GM21515 (cell line): ENCODE measurements at regions not wholly inside any gene's neighbourhood (a gene's known extent, or its start where the extent isn't known, plus 50 kb on each side); places are given as distances from the start of the nearest gene placed in this dataset.
"Not testable (repeated sequence)": the region's sequence is repeated elsewhere in the genome, so short reads cannot be mapped to it uniquely, and the experiment has no call there.

Source experiments
- ATAC-seq: cut with Tn5 transposase; IDR thresholded peaks from one replicate; pipeline ENCODE4 v1.9.1; 2021; ENCODE audit not compliant: unreplicated experiment

DNA sequence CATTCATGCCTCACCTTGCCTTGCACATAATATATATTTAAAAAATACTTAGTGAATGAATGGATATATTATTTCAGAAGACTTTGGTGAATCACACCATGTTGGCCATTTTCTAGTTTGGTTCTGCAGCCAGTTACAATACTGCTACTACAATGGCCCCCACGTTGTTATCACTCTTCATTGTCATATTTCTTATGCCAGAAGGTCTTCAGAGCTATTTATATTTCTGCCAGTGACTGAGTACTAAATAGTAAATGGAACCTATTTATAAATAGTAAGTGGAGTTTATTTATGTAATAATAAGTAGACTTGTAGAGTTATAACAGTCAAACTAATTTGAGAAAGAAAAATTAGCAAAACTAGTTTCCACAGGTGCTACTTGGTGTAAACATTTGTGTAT is 516.6 kb upstream of the SYT4 start:
- no peak for ATAC-seq

DNA sequence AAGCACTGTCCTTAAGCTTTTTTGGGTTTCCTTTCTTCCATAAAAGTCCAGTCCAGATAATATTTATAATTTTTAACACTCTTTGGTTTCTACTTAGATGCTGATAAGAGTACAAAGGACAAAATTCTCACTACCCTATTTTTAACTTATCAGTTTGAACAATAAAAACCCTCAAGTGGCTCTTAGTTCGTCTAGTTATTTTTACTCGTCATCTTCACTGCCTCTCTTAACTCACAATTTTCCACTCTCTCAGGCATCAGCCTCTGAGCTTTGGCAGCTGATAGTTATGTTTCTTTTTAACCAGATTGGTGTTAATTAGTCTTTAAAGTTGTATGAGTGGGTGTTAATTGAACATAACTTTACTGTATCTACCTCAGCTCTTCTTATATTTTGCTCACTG is 517.1 kb upstream of the SYT4 start:
- ATAC-seq: no peak

DNA sequence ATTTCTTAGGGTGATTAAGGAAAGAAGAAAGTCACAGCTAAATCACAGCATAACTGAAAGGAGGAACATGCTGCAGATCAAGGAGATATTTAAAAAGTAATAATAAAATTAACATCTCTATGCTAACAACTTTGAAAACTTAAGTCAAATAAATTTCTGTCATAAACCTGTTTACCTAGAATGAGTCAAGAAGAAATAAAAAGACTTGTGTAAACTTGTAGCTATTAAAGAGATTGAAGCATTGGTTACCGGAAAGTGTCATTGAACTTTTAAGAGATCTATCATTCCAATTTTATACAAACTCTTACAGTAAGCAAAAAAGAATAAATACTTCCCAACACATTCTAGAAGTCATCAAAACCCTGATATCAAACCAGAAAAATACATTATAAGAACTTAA is 520.1 kb upstream of the SYT4 start:
- ATAC-seq: no peak

DNA sequence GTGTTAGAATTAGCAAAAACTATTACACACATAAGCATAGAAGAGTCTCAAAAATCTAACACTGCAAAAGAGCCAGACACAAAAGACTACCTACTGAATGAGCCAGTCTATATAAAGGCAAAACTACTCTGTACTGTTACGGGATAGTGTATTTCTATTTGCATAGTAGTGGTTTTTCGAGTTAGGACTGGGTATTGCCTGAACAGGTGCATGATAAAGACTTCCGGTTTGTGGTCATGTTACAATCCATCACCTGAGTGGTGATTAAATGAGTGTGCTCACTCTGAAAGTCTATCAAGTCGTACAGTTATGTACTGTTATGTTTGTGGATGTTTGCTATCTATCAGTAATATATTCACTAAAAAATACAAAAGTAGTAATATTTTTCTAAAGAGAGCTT is 523.3 kb upstream of the SYT4 start:
- no peak for ATAC-seq

DNA sequence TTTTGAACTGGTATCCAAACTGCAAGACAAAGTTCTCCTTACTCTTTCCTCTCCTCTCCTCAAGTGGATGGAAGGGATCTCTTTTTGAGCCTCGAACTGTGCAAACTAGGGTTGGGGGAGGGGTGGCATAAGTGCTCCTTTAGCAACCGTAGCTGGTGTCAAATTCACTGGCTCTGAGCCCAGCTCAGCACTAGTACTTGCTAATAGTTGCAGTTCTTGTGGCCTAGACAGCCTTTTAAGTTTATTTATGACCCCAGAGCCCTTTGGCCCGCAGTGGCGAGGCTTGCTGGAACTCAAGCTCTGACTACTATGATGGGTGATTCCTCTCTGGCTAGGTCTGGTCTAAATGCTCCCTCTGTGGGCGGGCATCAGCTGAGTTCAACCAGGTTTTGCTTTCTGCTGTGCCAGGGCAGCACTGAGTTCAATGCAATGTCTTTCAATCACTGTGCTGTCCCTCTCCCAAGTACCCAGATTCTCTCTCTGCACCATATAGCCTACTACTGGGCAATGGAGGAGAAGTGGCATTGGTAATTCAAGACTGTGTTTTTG is 528.4 kb upstream of the SYT4 start:
- ATAC-seq: no peak

DNA sequence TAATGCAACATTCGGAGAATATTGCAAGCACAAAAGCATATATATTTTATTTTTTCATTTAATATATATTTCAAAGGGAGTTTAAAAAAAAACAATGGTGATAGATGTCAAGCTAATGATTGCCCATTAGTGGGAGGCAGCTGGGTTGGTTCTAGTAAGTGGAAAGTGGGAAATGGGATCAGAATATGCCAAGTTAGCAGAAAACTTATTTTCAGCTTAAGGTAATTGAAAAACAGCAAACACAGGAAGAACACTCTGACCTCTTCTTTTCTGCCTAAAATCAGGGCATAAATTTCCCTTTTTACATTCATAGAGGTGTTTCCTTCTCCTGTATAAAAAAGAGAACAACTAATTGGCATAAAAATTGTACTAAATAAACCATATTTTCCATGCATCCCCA is 535.3 kb upstream of the SYT4 start:
- no peak for ATAC-seq

DNA sequence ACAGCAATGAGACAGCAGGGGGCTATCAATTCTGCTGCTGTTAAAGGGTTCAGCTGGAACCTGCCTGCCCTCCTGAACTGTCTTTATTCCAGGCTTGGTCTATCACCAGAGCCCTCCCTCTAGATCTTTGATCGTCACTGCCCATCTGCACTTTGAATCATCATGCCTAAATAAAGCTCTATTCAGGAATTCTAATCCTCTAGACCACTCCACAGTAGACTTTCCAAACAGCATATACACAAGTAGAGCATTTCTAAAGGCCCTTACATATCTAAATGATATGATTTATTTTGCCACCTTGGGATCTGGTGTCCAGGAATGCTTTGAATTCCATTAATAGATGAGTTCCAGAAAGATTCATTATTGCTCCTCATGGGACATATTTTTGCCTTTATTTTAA is 542.1 kb upstream of the SYT4 start:
- no peak for ATAC-seq

DNA sequence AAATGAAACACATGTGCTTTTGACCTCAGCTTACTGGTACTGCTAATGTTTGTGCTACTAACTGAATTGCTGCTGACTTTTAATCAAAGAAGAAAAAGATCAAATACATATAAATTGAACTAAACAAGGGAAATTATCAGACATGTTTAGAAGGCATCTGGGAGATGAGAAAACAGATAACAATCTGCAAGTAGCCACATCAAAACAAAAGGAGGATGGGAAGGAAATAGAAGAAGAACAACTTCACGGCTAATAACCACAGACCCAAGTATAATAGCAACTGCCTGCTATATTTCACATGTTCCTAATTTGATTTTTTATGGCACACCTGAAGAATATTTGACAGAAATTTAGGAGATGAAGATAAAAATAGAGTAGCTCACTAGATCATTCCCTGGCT is 542.6 kb upstream of the SYT4 start:
- ATAC-seq: no peak

DNA sequence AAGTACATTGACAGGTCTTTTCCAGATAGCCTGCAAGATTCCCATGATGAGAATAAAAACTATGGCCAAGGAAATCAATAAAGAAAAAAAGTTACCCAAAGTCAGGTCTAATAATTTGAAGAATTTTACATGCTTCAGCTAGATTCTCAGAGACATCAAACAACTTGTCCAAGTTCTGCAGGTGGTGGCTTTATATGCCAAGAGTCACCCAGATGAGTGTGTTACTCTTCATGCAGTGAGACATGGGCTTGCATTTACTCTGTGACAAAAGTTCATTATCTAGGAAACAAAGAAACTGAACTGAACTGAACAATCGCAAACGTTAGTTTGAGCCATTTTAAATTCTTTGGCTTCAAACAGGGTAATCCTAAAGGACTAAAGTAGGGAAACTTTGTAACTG is 548.5 kb upstream of the SYT4 start:
- ATAC-seq: no peak

DNA sequence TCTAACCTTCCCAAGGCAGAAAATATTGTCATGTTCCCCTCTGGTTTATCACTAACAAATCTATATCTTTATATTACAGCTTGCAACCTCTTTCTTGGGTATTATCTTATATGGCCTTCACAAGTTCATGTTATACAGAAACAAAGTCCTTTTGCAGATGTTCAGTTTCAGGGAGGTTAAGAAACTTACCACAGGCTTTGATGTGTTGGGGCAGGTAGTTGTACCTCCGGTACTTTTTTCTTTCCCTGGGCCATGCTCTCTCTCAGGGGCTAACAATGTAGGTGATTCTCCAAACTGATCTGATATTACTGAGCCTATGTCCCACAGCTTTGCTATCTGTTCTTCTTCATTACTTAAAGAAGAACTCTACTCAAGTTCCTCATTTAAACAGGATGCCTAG is 548.9 kb upstream of the SYT4 start:
- no peak for ATAC-seq

DNA sequence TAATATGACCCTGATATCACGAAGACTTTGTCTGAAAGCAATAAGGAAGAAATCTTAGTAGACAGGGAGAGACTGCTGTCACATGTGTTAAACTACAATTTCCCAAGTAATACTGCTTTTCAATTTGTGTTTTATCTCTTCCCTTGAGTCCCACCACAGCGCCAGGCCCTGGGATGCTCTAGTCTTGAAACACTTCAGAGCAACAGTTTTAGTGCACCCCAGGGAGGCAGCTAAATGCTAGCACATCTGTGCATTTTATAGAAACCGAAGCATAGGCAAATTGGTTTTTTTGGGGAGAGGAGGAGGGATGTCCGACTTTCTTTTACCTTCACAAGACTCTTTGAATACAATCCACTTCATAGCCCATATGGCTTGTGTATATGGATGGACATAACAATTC is 550.0 kb upstream of the SYT4 start:
- no peak for ATAC-seq

DNA sequence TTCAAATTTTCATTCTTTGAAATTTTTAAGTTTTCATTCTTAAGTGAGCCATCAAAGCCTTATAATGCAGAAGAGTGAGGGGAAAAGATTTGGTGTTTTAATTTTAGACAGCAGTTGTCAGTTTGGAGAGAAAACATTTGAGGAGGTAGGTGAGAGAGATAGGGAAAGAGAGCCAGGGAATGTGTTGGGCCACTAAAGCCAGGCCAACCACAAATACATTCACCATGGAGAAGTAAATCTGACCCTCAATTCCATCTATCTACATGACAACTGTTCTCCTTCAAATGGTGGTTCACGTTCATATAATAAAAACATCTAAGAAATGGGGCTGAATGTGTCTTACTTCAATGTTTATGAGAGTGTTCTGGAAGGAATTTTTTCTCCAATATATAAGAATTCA is 553.0 kb upstream of the SYT4 start:
- ATAC-seq: no peak

DNA sequence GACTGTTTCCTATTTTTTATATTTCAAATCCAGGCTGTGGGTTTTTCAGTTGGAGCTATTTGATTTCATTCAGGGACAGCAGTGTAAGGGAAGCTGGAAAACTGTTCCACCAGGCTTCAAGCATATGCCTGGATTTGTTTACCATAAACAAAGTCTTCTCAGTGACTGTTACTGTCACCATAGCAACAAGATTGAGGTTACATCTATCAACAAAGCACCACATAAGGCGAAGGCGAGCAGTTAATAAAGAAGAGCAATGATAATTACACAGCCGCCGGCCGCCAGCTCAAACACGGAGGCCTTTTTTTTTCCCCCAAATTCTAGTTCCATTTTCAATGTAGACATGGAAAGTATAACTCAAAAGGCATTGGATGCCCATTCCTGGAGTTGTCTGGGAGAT is 553.7 kb upstream of the SYT4 start:
- no peak for ATAC-seq

DNA sequence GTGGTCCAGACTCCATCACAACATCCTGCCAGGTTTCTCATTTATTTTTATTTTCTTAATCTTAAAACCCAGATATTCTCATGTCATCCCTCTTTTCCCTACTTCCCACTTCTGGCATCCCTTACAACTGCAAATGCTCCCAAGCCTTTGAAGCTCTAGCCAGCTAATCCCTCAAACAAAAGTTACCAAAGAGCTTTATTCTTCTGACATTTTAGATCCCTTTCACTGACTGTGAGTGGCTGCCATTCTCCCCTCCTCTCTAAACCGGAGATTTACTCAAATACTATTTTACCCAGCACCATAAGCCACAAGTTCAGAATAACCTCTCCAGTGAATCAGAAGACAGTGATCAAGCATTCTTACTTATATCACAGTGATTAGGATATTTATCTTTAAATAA is 569.0 kb upstream of the SYT4 start:
- ATAC-seq: no peak

DNA sequence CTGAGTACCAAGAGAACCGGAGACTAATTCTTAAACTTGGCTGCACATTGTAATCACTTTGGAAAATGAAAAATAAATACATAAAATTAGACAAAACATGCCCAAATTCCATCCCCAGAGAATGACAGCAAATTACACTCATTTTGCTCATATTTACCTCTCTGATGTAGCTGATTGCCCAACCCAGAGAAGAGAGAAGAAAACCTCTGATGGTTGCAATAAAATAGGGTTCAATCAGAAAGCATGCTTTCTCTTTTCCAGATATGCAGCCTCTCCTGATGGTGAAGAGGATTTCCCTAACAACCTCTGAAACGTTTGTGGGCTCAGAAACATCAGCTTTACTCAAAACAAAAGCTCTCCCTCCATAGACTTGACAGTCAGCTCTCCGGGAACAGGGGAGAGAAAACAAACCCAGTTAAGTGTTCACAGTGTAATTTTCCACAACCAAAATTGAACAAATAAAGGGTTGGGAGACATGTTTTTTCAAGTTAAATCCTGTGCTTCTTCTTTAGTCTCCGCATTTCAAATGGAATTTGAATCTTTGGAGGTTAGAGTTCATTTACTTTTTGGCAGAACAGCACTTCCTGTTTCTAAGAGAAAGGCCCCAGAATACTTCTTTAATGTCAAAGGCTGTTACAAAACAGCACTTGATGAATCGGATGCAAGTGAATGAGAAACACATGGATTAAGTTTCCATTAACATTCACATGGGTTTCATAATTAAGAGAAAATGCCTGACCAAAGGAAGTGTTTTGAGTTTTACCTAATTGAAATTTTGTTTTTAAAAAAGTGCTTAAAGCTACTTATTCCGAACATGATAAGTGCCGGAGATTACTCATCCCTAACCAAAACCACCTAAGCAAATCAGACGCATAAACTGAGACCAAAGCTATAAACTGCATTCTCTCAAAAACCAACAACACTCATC is 570.1 kb upstream of the SYT4 start:
- no peak for ATAC-seq

DNA sequence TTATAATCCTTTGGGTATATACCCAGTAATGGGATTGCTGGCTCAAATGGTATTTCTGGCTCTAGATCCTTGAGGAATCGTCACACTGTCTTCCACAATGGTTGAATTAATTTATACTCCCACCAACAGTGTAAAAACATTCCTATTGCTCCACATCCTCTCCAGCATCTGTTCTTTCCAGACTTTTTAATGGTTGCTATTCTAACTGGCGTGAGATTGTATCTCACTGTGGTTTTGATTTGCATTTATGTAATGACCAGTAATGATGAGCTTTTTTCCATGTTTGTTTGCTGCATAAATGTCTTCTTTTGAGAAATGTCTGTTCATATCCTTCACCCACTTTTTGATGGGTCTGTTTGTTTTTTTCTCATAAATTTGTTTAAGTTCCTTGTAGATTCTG is 572.5 kb upstream of the SYT4 start:
- not testable (repeated sequence) for ATAC-seq

DNA sequence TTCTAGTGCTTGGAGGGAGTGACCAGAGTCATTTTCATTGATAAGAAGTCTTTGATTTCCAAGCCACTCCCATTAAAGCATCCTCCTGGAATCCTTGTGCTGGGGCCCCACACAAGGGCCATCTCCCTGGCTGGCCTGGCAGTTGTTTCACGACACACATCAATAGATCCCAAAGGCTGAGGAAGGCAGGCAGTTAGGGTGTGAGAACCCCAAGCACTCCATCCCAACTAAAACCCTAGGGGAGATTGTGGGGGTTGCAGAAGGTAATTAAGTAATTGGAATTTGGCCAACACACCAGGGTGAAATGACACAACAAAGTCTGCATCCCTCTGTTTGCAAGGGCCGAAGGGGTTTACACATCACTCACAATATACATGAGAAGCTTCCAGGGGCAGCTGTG is 578.1 kb upstream of the SYT4 start:
- ATAC-seq: no peak

DNA sequence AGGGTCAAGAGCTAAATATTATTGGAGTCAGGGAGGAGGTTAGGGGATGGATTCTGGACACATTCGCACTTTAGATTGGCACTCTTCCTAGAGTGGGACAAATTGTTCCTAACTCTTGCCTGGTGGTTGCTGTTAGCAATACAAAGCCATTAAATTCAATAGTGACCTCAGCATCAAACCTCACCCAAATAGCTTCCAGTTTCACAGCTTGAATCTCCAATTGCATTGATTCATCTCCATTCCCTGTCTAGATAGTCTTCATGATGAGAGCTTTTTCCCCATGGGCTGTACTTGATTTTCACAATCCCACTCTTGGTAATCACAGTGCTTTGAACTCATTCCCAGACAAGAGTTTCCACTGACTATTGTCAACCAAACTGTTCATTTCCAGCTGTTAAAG is 585.9 kb upstream of the SYT4 start:
- ATAC-seq: no peak

DNA sequence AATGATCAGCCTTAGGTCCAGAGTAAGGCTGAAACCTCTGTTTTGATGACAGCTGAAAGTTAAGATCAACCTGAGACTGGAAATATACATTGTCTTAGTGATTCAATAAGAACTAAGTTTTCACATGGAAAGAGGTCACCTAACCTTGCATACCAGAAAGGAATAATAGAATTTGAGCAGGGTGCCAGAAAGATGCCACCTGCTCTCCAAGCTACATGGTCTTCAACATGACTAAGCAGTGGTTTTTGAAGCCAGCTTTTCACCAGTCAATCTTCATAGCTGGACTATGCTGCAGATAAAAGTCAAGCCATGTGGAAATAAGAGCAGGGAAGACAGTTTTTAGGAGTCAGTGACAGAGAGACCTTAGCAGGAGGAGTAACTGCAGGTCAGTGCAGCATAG is 589.4 kb upstream of the SYT4 start:
- ATAC-seq: no peak

DNA sequence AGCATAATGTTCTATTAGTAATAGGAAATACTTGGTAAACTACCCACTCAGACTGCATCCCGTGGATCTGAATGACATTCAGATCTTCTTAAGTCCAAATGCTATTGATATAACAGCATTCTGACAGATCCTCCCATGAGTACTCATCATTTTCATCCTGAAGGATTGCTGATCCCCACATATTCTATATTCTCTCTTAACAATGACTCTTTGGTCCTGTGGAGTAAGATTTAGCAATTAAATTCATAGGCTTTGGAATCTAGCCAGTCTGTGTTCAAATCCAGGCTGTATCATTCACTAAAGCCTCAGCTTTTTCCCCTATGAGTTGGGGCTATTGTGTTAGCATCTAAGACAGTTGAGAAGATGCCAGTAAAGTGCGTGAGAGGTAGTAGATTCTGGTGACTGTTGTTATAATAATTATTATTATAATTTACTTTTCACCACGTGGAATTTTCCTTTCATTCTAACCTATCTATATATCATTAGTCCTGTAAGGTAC is 591.3 kb upstream of the SYT4 start:
- no peak for ATAC-seq

DNA sequence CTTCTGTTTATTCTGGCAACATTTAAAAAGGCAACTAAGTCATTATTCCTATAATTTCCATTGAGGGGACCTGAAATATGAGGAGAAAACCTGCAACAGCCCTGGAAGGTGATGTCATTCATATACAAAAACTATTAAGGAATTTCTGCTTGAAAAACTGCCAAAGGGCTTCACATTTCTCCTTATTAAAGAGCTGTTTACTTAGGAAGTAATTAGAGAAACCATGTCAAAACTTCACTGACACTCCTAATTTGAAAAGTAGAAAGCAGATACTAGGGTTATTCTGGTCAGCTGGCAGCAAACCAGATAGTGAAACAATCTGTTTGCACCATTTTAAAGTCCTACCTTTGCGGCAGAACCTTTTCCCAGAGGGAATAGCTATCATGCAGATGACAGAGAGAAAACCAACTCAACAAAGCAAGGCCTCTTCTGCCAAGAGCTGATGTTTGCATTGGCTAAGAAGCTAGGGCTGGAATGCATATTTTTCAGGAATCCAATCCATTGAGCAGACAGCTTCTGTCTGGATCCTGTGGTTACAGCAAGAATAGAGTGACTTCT is 592.2 kb upstream of the SYT4 start:
- no peak for ATAC-seq

DNA sequence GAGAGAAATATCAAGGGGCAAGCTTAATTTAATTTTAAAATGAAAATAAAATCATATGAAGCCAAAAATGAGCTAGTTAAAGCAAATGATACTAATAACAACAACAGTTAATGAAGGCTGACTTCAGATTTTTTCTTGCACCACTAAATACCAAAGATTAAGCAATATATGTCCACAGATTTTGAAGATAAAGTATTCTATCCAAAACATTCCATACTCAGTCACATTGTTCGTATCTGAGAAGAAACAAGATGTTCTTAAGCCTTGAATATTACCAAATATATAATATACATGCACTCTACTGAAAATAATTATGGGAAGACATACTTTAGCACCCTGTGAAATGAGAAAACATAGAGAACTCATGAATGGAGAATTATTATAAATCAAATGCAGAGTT is 593.3 kb upstream of the SYT4 start:
- no peak for ATAC-seq
